CD14-positive monocyte (primary cell): ENCODE measurements at regions not wholly inside any gene's neighbourhood (a gene's known extent, or its start where the extent isn't known, plus 50 kb on each side); places are given as distances from the start of the nearest gene placed in this dataset.

Experiments
- DNase-seq, 3 donors: peaks; one replicate each; pipeline ENCODE4 v3.0.0-alpha.2; 2011 to 2022
- H2AFZ ChIP-seq: 2 replicates; pipeline ENCODE4 v1.6.0; 2012; ENCODE audit warnings: mild to moderate bottlenecking, low read depth, low read length, inconsistent platforms; ENCODE audit not compliant: insufficient read depth, poor library complexity, severe bottlenecking
- H3K27ac ChIP-seq, 2 donors: 1 replicate in 1 of 2; 2 replicates in 1 of 2; pipeline ENCODE4 v1.5.1; 2012 to 2013; ENCODE audit warnings: low read length in 2 of 2, control low read depth in 1 of 2, inconsistent platforms in 1 of 2, low read depth in 1 of 2, mild to moderate bottlenecking in 1 of 2
- H3K27me3 ChIP-seq, 2 donors: one replicate each; pipeline versions ENCODE4 v1.6.0 to v1.6.1; 2011 to 2013; ENCODE audit warnings: low read length in 2 of 2; ENCODE audit not compliant: control insufficient read depth in 2 of 2, insufficient read depth in 2 of 2
- H3K36me3 ChIP-seq, 2 donors: replicated peaks in 1 of 2; 1 replicate in 1 of 2; 2 replicates in 1 of 2; pipeline versions ENCODE4 v1.5.1 to v1.6.1; 2012 to 2013; ENCODE audit warnings: low read length in 2 of 2, control low read depth in 1 of 2, inconsistent platforms in 1 of 2, mild to moderate bottlenecking in 1 of 2; ENCODE audit not compliant: insufficient read depth in 2 of 2, control insufficient read depth in 1 of 2
- H3K4me1 ChIP-seq, 2 donors: 1 replicate in 1 of 2; 2 replicates in 1 of 2; pipeline versions ENCODE4 v1.5.1 to v1.6.1; 2012 to 2013; ENCODE audit warnings: low read length in 2 of 2, control low read depth in 1 of 2, inconsistent platforms in 1 of 2, mild to moderate bottlenecking in 1 of 2, moderate library complexity in 1 of 2; ENCODE audit not compliant: insufficient read depth in 2 of 2, control insufficient read depth in 1 of 2
- H3K4me2 ChIP-seq: replicated peaks from 2 replicates; pipeline ENCODE3; 2012; ENCODE audit warnings: low read length, moderate library complexity, mild to moderate bottlenecking; ENCODE audit not compliant: poor library complexity, severe bottlenecking; ENCODE audit errors: extremely low read depth
- H3K4me3 ChIP-seq, 3 experiments: fragments of 200-600 bp in 1 of 3; sonication (generic) in 1 of 3; replicated peaks in 1 of 3; 1 replicate in 2 of 3; 2 replicates in 1 of 3; pipeline ENCODE4 v1.5.1; 2011 to 2013; ENCODE audit warnings: low read length in 3 of 3, mild to moderate bottlenecking in 3 of 3, control low read depth in 2 of 3, low read depth in 2 of 3, inconsistent platforms in 1 of 3, moderate library complexity in 1 of 3
- H3K79me2 ChIP-seq: 2 replicates; pipeline ENCODE4 v1.6.0; 2012; ENCODE audit warnings: mild to moderate bottlenecking, control low read depth, inconsistent platforms, low read length, moderate library complexity; ENCODE audit not compliant: insufficient read depth
- H3K9ac ChIP-seq: 2 replicates; pipeline ENCODE4 v1.6.0; 2017; ENCODE audit warnings: low read length, mild to moderate bottlenecking; ENCODE audit not compliant: insufficient read depth, poor library complexity, severe bottlenecking
- H3K9me3 ChIP-seq, 2 donors: replicated peaks in 1 of 2; 1 replicate in 1 of 2; 2 replicates in 1 of 2; pipeline versions ENCODE4 v1.5.1 to v1.6.1; 2012 to 2013; ENCODE audit warnings: low read length in 2 of 2, control low read depth in 1 of 2; ENCODE audit not compliant: control insufficient read depth in 1 of 2, insufficient read depth in 1 of 2
- H4K20me1 ChIP-seq: 2 replicates; pipeline ENCODE4 v1.6.0; 2012; ENCODE audit warnings: mild to moderate bottlenecking, low read length, control low read depth, moderate library complexity; ENCODE audit not compliant: insufficient read depth
- H3K27ac Mint-ChIP-seq, 7 donors: one replicate each; pipeline ENCODE4 v1.8.0; 2020; ENCODE audit warnings: mild to moderate bottlenecking in 7 of 7, mixed read lengths in 7 of 7, moderate library complexity in 6 of 7, inconsistent platforms in 2 of 7
- H3K27me3 Mint-ChIP-seq, 3 donors: one replicate each; pipeline ENCODE4 v1.8.0; 2021 to 2022; ENCODE audit warnings: low read depth in 3 of 3, mild to moderate bottlenecking in 3 of 3, mixed read lengths in 3 of 3, moderate library complexity in 3 of 3, inconsistent platforms in 1 of 3
- H3K36me3 Mint-ChIP-seq, 2 donors: one replicate each; pipeline ENCODE4 v1.8.0; 2020; ENCODE audit warnings: mixed read lengths in 2 of 2, inconsistent platforms in 1 of 2, mild to moderate bottlenecking in 1 of 2
- H3K4me1 Mint-ChIP-seq: one replicate; pipeline ENCODE4 v1.8.0; 2020; ENCODE audit warnings: mild to moderate bottlenecking, mixed read lengths
- H3K4me3 Mint-ChIP-seq, 2 donors: one replicate each; pipeline ENCODE4 v1.8.0; 2020; ENCODE audit warnings: mild to moderate bottlenecking in 2 of 2, mixed read lengths in 2 of 2, moderate library complexity in 1 of 2
- H3K9me3 Mint-ChIP-seq, 7 donors: one replicate each; pipeline ENCODE4 v1.8.0; 2020 to 2022; ENCODE audit warnings: mixed read lengths in 7 of 7, mild to moderate bottlenecking in 6 of 7, moderate library complexity in 6 of 7, inconsistent platforms in 2 of 7
- WGBS: methylation state at CpG from one replicate; pipeline ENCODE4 v1.1.5; 2013; ENCODE audit warnings: missing lambda C conversion rate; ENCODE audit not compliant: insufficient coverage; 5-methylcytosine and 5-hydroxymethylcytosine counted together
- intact Hi-C, 2 donors: fragments of 100-400 bp; cut with micrococcal nuclease; formaldehyde crosslinking; loops; one replicate each; pipeline versions ENCODE4 v1.15.0 to v1.15.1; 2023
- TF ChIP-seq, protein P1 (sequence below): fragments of 200-600 bp; IDR thresholded peaks from one replicate; pipeline ENCODE4 v1.8.0; 2022; ENCODE audit warnings: antibody characterized with exemption, mild to moderate bottlenecking

DNA sequence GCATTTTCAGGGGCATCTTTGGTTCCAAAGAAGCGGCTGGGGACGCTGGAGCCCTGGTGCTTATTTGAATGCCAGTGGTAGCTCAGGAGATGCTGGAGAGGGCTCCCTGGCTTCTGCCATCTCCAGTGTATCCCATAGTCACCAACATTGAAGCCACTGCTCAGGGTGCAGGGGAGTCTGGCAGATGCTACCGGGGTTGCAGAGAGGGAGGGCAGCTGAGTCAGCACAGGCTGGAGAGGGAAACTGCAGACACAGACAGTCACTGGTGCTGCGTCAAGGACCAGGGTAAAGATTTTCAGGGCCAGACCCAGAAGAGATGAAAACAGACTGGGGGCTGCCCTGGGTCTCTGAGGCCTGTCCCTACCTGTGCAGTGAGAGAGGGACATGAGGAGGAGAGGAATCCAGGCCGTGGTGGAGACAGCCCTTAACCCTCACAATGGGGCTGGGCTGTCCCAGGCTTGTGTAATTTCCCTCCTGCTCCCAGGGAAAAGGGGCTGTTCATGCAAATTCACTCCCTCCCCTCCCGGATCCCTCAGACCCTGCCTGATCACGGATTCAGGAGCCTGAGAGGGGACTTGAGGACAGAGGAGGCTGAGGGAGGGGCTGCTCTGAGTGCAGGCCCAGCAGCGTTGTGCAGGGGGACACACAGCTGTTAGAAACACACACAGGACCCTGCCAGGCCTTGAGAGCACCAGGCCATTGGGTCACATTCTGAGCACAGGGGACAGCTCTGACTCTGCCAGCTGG, 126.9 kb upstream of the GRK3 start:
- Histone ChIP-seq H3K36me3 (no peaks in the 10 kb centered on the region), H3K9ac (no peak overlapping the region), H3K27ac (no peak overlapping the region), H3K27me3 (no peaks in the 10 kb centered on the region), H3K79me2 (no peaks in the 10 kb centered on the region), H4K20me1 (no peaks in the 10 kb centered on the region), H3K4me1 (peaks cover 11 to 12% of the 10 kb centered on the region in 2 donors), H3K9me3 (no peaks in the 10 kb centered on the region), H3K4me2 (no peak overlapping the region), H3K4me3 (no peak overlapping the region), H2AFZ (no peak overlapping the region)
- H3K9me3 Mint-ChIP-seq = no peaks in the 10 kb centered on the region
- no peak for DNase-seq
- intact Hi-C loops = no loop called here
- WGBS = 91% methylated on average over 4 of the region's 8 CpGs
- H3K4me3 Mint-ChIP-seq = no peak overlapping the region
- H3K36me3 Mint-ChIP-seq = no peaks in the 10 kb centered on the region
- H3K4me1 Mint-ChIP-seq = peaks cover 14% of the 10 kb centered on the region
- peaks cover 0 to 4% (median 0%) of the 10 kb centered on the region in 3 donors for H3K27me3 Mint-ChIP-seq
- H3K27ac Mint-ChIP-seq = peak overlapping the region in 1 of 7 donors; percentile 70
- TF ChIP-seq, protein P1, sequence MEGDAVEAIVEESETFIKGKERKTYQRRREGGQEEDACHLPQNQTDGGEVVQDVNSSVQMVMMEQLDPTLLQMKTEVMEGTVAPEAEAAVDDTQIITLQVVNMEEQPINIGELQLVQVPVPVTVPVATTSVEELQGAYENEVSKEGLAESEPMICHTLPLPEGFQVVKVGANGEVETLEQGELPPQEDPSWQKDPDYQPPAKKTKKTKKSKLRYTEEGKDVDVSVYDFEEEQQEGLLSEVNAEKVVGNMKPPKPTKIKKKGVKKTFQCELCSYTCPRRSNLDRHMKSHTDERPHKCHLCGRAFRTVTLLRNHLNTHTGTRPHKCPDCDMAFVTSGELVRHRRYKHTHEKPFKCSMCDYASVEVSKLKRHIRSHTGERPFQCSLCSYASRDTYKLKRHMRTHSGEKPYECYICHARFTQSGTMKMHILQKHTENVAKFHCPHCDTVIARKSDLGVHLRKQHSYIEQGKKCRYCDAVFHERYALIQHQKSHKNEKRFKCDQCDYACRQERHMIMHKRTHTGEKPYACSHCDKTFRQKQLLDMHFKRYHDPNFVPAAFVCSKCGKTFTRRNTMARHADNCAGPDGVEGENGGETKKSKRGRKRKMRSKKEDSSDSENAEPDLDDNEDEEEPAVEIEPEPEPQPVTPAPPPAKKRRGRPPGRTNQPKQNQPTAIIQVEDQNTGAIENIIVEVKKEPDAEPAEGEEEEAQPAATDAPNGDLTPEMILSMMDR = no peak

GRCh38 chr22:25447067-25447685, 117.3 kb upstream of the GRK3 start:
- WGBS = 74% methylated on average over 3 of the region's 4 CpGs
- Histone ChIP-seq H3K4me3 (no peak overlapping the region), H4K20me1 (peaks cover 35% of the 10 kb centered on the region), H3K27ac (no peak overlapping the region), H3K27me3 (no peaks in the 10 kb centered on the region), H3K9ac (no peak overlapping the region), H3K4me1 (peaks cover 14 to 20% of the 10 kb centered on the region in 2 donors), H3K4me2 (no peak overlapping the region), H2AFZ (peak overlapping the region; percentile 89), H3K9me3 (no peaks in the 10 kb centered on the region), H3K79me2 (peaks cover 44% of the 10 kb centered on the region), H3K36me3 (no peaks in the 10 kb centered on the region)
- DNase-seq = no peak
- Mint-ChIP-seq H3K27me3 (peaks cover 0 to 3% (median 0%) of the 10 kb centered on the region in 3 donors), H3K36me3 (peaks cover 11 to 12% of the 10 kb centered on the region in 2 donors), H3K27ac (peak overlapping the region in 2 of 7 donors; percentile 50 to 62), H3K4me1 (peaks cover 33% of the 10 kb centered on the region), H3K9me3 (no peaks in the 10 kb centered on the region), H3K4me3 (no peak overlapping the region)
- intact Hi-C loops = loop anchor here in 1 of 2 donors (5.0 kb wide), 1 partner anchor 85 kb away; no protein-coding TSS in a partner anchor
- TF ChIP-seq, protein P1 = no peak
